CD14-positive monocyte (primary cell): ENCODE measurements at regions not wholly inside any gene's neighbourhood (a gene's known extent, or its start where the extent isn't known, plus 50 kb on each side); places are given as distances from the start of the nearest gene placed in this dataset.

Experiments used
- DNase-seq, 3 donors: peaks; one replicate each; pipeline ENCODE4 v3.0.0-alpha.2; 2011 to 2022
- H2AFZ ChIP-seq: 2 replicates; pipeline ENCODE4 v1.6.0; 2012; ENCODE audit warnings: mild to moderate bottlenecking, low read depth, low read length, inconsistent platforms; ENCODE audit not compliant: insufficient read depth, poor library complexity, severe bottlenecking
- H3K27ac ChIP-seq, 2 donors: 1 replicate in 1 of 2; 2 replicates in 1 of 2; pipeline ENCODE4 v1.5.1; 2012 to 2013; ENCODE audit warnings: low read length in 2 of 2, control low read depth in 1 of 2, inconsistent platforms in 1 of 2, low read depth in 1 of 2, mild to moderate bottlenecking in 1 of 2
- H3K27me3 ChIP-seq, 2 donors: one replicate each; pipeline versions ENCODE4 v1.6.0 to v1.6.1; 2011 to 2013; ENCODE audit warnings: low read length in 2 of 2; ENCODE audit not compliant: control insufficient read depth in 2 of 2, insufficient read depth in 2 of 2
- H3K36me3 ChIP-seq, 2 donors: replicated peaks in 1 of 2; 1 replicate in 1 of 2; 2 replicates in 1 of 2; pipeline versions ENCODE4 v1.5.1 to v1.6.1; 2012 to 2013; ENCODE audit warnings: low read length in 2 of 2, control low read depth in 1 of 2, inconsistent platforms in 1 of 2, mild to moderate bottlenecking in 1 of 2; ENCODE audit not compliant: insufficient read depth in 2 of 2, control insufficient read depth in 1 of 2
- H3K4me1 ChIP-seq, 2 donors: 1 replicate in 1 of 2; 2 replicates in 1 of 2; pipeline versions ENCODE4 v1.5.1 to v1.6.1; 2012 to 2013; ENCODE audit warnings: low read length in 2 of 2, control low read depth in 1 of 2, inconsistent platforms in 1 of 2, mild to moderate bottlenecking in 1 of 2, moderate library complexity in 1 of 2; ENCODE audit not compliant: insufficient read depth in 2 of 2, control insufficient read depth in 1 of 2
- H3K4me2 ChIP-seq: replicated peaks from 2 replicates; pipeline ENCODE3; 2012; ENCODE audit warnings: low read length, moderate library complexity, mild to moderate bottlenecking; ENCODE audit not compliant: poor library complexity, severe bottlenecking; ENCODE audit errors: extremely low read depth
- H3K4me3 ChIP-seq, 3 experiments: fragments of 200-600 bp in 1 of 3; sonication (generic) in 1 of 3; replicated peaks in 1 of 3; 1 replicate in 2 of 3; 2 replicates in 1 of 3; pipeline ENCODE4 v1.5.1; 2011 to 2013; ENCODE audit warnings: low read length in 3 of 3, mild to moderate bottlenecking in 3 of 3, control low read depth in 2 of 3, low read depth in 2 of 3, inconsistent platforms in 1 of 3, moderate library complexity in 1 of 3
- H3K79me2 ChIP-seq: 2 replicates; pipeline ENCODE4 v1.6.0; 2012; ENCODE audit warnings: mild to moderate bottlenecking, control low read depth, inconsistent platforms, low read length, moderate library complexity; ENCODE audit not compliant: insufficient read depth
- H3K9ac ChIP-seq: 2 replicates; pipeline ENCODE4 v1.6.0; 2017; ENCODE audit warnings: low read length, mild to moderate bottlenecking; ENCODE audit not compliant: insufficient read depth, poor library complexity, severe bottlenecking
- H3K9me3 ChIP-seq, 2 donors: replicated peaks in 1 of 2; 1 replicate in 1 of 2; 2 replicates in 1 of 2; pipeline versions ENCODE4 v1.5.1 to v1.6.1; 2012 to 2013; ENCODE audit warnings: low read length in 2 of 2, control low read depth in 1 of 2; ENCODE audit not compliant: control insufficient read depth in 1 of 2, insufficient read depth in 1 of 2
- H4K20me1 ChIP-seq: 2 replicates; pipeline ENCODE4 v1.6.0; 2012; ENCODE audit warnings: mild to moderate bottlenecking, low read length, control low read depth, moderate library complexity; ENCODE audit not compliant: insufficient read depth
- H3K27ac Mint-ChIP-seq, 7 donors: one replicate each; pipeline ENCODE4 v1.8.0; 2020; ENCODE audit warnings: mild to moderate bottlenecking in 7 of 7, mixed read lengths in 7 of 7, moderate library complexity in 6 of 7, inconsistent platforms in 2 of 7
- H3K27me3 Mint-ChIP-seq, 3 donors: one replicate each; pipeline ENCODE4 v1.8.0; 2021 to 2022; ENCODE audit warnings: low read depth in 3 of 3, mild to moderate bottlenecking in 3 of 3, mixed read lengths in 3 of 3, moderate library complexity in 3 of 3, inconsistent platforms in 1 of 3
- H3K36me3 Mint-ChIP-seq, 2 donors: one replicate each; pipeline ENCODE4 v1.8.0; 2020; ENCODE audit warnings: mixed read lengths in 2 of 2, inconsistent platforms in 1 of 2, mild to moderate bottlenecking in 1 of 2
- H3K4me1 Mint-ChIP-seq: one replicate; pipeline ENCODE4 v1.8.0; 2020; ENCODE audit warnings: mild to moderate bottlenecking, mixed read lengths
- H3K4me3 Mint-ChIP-seq, 2 donors: one replicate each; pipeline ENCODE4 v1.8.0; 2020; ENCODE audit warnings: mild to moderate bottlenecking in 2 of 2, mixed read lengths in 2 of 2, moderate library complexity in 1 of 2
- H3K9me3 Mint-ChIP-seq, 7 donors: one replicate each; pipeline ENCODE4 v1.8.0; 2020 to 2022; ENCODE audit warnings: mixed read lengths in 7 of 7, mild to moderate bottlenecking in 6 of 7, moderate library complexity in 6 of 7, inconsistent platforms in 2 of 7
- CTCF ChIP-seq: fragments of 200-600 bp; IDR thresholded peaks from one replicate; pipeline ENCODE4 v1.8.0; 2022; ENCODE audit warnings: antibody characterized with exemption, mild to moderate bottlenecking
- WGBS: methylation state at CpG from one replicate; pipeline ENCODE4 v1.1.5; 2013; ENCODE audit warnings: missing lambda C conversion rate; ENCODE audit not compliant: insufficient coverage; 5-methylcytosine and 5-hydroxymethylcytosine counted together
- intact Hi-C, 2 donors: fragments of 100-400 bp; cut with micrococcal nuclease; formaldehyde crosslinking; loops; one replicate each; pipeline versions ENCODE4 v1.15.0 to v1.15.1; 2023

- Mint-ChIP-seq H3K27me3 (peaks cover 0 to 2% (median 2%) of the 10 kb centered on the region in 3 donors), H3K36me3 (no peaks in the 10 kb centered on the region), H3K9me3 (peaks cover 1 to 17% (median 7%) of the 10 kb centered on the region in 7 donors), H3K4me3 (no peak overlapping the region), H3K27ac (no peak overlapping the region), H3K4me1 (no peaks in the 10 kb centered on the region)
- Histone ChIP-seq H3K27ac (no peak overlapping the region), H3K4me2 (no peak overlapping the region), H3K9me3 (peaks cover 6 to 8% of the 10 kb centered on the region in 2 donors), H2AFZ (no peak overlapping the region), H3K36me3 (no peaks in the 10 kb centered on the region), H3K4me1 (no peaks in the 10 kb centered on the region), H4K20me1 (no peaks in the 10 kb centered on the region), H3K27me3 (no peaks in the 10 kb centered on the region), H3K4me3 (no peak overlapping the region), H3K9ac (no peak overlapping the region), H3K79me2 (no peaks in the 10 kb centered on the region)
- intact Hi-C loops: no loop called here
- DNase-seq: no peak
- no peak for TF ChIP-seq CTCF
- no CpG with 5 or more reads among the region's 2 CpGs for WGBS
These were observed 277.0 kb upstream of the PTCHD4 start for GRCh38 chr6:48388044-48388443.

GRCh38 chr6:48378884-48379407 is 267.9 kb upstream of the PTCHD4 start:
- no peak overlapping the region for H3K4me3 ChIP-seq
- no peaks in the 10 kb centered on the region for H3K27me3 ChIP-seq
- H3K36me3 Mint-ChIP-seq: no peaks in the 10 kb centered on the region
- H3K9ac ChIP-seq: no peak overlapping the region
- no peak for DNase-seq
- no peak for TF ChIP-seq CTCF
- H3K79me2 ChIP-seq: no peaks in the 10 kb centered on the region
- no peaks in the 10 kb centered on the region for H3K4me1 Mint-ChIP-seq
- H3K4me2 ChIP-seq: no peak overlapping the region
- no peaks in the 10 kb centered on the region for H3K4me1 ChIP-seq
- H2AFZ ChIP-seq: no peak overlapping the region
- no peaks in the 10 kb centered on the region for H4K20me1 ChIP-seq
- no peak overlapping the region for H3K27ac Mint-ChIP-seq
- H3K27me3 Mint-ChIP-seq: peaks cover 0 to 1% (median 0%) of the 10 kb centered on the region in 3 donors
- H3K9me3 ChIP-seq: peaks cover 0 to 4% of the 10 kb centered on the region in 2 donors
- no peak overlapping the region for H3K4me3 Mint-ChIP-seq
- H3K27ac ChIP-seq: no peak overlapping the region
- peaks cover 0 to 13% (median 2%) of the 10 kb centered on the region in 7 donors for H3K9me3 Mint-ChIP-seq
- no peaks in the 10 kb centered on the region for H3K36me3 ChIP-seq
- intact Hi-C loops: no loop called here
